Ishikawa (cell line): ENCODE measurements at regions not wholly inside any gene's neighbourhood (a gene's known extent, or its start where the extent isn't known, plus 50 kb on each side); places are given as distances from the start of the nearest gene placed in this dataset.

Experiments
- CEBPB ChIP-seq: IDR thresholded peaks from 2 replicates; pipeline ENCODE4 v1.6.1; 2012
- EGR1 ChIP-seq: IDR thresholded peaks from 2 replicates; pipeline ENCODE4 v1.6.1; 2012
- EP300 ChIP-seq: IDR thresholded peaks from 2 replicates; pipeline ENCODE4 v1.6.1; 2012; ENCODE audit warnings: borderline replicate concordance
- FOXM1 ChIP-seq: IDR thresholded peaks from 2 replicates; pipeline ENCODE4 v1.6.1; 2012; ENCODE audit warnings: low read depth, borderline replicate concordance
- REST ChIP-seq: IDR thresholded peaks from 2 replicates; pipeline ENCODE4 v1.6.1; 2012; ENCODE audit warnings: low read depth, mild to moderate bottlenecking
- TCF12 ChIP-seq: IDR thresholded peaks from 2 replicates; pipeline ENCODE4 v1.6.1; 2012; ENCODE audit warnings: low read depth
- TEAD4 ChIP-seq: IDR thresholded peaks from 2 replicates; pipeline ENCODE4 v1.6.1; 2012
- ZBTB7A ChIP-seq: IDR thresholded peaks from 2 replicates; pipeline ENCODE4 v1.6.1; 2012; ENCODE audit warnings: low read depth

DNA sequence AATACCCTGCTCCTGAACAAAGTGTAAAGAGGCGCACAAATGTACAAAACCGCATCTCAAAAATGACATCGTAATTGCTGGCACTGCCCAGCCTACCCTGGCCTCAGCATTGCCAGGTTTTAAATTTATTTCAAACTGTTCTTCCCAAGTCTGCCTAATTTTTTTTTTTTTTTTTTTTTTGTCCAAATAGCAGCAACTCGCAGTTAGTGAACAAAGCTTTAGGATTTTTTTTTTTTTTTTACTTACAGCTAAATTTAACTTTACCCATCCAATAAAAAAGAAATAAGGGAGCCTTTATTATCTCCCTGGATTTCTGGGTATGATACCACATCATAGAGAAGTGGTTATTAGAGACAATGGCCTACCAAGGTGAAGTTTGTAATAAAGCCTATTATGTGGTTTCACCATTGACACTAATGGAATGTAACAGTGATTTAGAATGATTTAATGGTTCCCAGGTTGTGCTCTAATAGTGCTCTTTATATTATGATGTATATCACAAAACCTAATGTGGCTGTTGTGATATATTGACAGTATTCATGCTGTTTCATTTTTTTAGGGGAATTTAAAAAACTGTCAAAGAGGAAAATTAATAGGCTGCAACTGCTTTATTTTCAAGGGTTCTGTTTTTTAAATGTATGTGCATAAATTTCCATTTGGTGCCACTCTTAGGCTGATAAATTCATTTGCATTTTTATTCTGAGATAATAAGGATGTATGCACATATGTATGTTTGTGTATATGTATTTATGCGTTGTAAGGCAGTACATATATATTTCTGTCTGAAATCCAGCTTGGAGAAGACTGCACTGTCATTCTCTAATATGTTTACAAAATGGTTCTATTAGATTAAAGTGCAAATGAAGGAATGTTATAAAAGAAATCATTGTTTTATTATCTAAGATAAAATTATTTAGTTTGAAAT is 309.0 kb downstream of the TFEC start:
- no peak for TF ChIP-seq EGR1
- TF ChIP-seq EP300, result no peak
- TF ChIP-seq TCF12, result no peak
- no peak for TF ChIP-seq TEAD4
- no peak for TF ChIP-seq REST
- no peak for TF ChIP-seq CEBPB
- TF ChIP-seq ZBTB7A, result no peak
- no peak for TF ChIP-seq FOXM1
